ENCODE measurements at regions not wholly inside any gene's neighbourhood (a gene's known extent, or its start where the extent isn't known, plus 50 kb on each side); places are given as distances from the start of the nearest gene placed in this dataset.

- no peak for DNase-seq (ENCODE audit: low spot score)
Measured at GRCh38 chr2:37837628-37838328, 87.3 kb upstream of the RMDN2 start.

GRCh38 chr2:37838541-37839167 lies 86.4 kb upstream of the RMDN2 start:
- no peak for DNase-seq (ENCODE audit: low spot score)

- no peak for DNase-seq (ENCODE audit: low spot score)
Measured at GRCh38 chr2:37839991-37840390, 85.1 kb upstream of the RMDN2 start.

- DNase-seq (ENCODE audit: low spot score), result no peak
Measured at GRCh38 chr2:37842732-37843440, 82.2 kb upstream of the RMDN2 start.

GRCh38 chr2:37843556-37843955 lies 81.5 kb upstream of the RMDN2 start:
- no peak for DNase-seq (ENCODE audit: low spot score)

- no peak for DNase-seq (ENCODE audit: low spot score)
Measured at GRCh38 chr2:37846207-37846606, 78.9 kb upstream of the RMDN2 start.

GRCh38 chr2:37847792-37848191 lies 77.3 kb upstream of the RMDN2 start:
- no peak for DNase-seq (ENCODE audit: low spot score)

GRCh38 chr2:37848451-37848850 lies 76.6 kb upstream of the RMDN2 start:
- DNase-seq (ENCODE audit: low spot score), result no peak

- DNase-seq (ENCODE audit: low spot score), result no peak
Measured at GRCh38 chr2:37849911-37850310, 75.2 kb upstream of the RMDN2 start.

GRCh38 chr2:37851428-37851827 lies 73.7 kb upstream of the RMDN2 start:
- DNase-seq (ENCODE audit: low spot score), result no peak

GRCh38 chr2:37851828-37852584 lies 73.1 kb upstream of the RMDN2 start:
- DNase-seq (ENCODE audit: low spot score), result no peak

GRCh38 chr2:37852585-37853014 lies 72.5 kb upstream of the RMDN2 start:
- DNase-seq (ENCODE audit: low spot score), result no peak

- DNase-seq (ENCODE audit: low spot score), result no peak
Measured at GRCh38 chr2:37854676-37855282, 70.3 kb upstream of the RMDN2 start.

- no peak for DNase-seq (ENCODE audit: low spot score)
Measured at GRCh38 chr2:37855283-37856041, 69.6 kb upstream of the RMDN2 start.

- DNase-seq (ENCODE audit: low spot score), result no peak
Measured at GRCh38 chr2:37856101-37856751, 68.9 kb upstream of the RMDN2 start.

GRCh38 chr2:37857575-37858399 lies 67.3 kb upstream of the RMDN2 start:
- no peak for DNase-seq (ENCODE audit: low spot score)

- DNase-seq (ENCODE audit: low spot score), result no peak
Measured at GRCh38 chr2:37858400-37858711, 66.7 kb upstream of the RMDN2 start.

- no peak for DNase-seq (ENCODE audit: low spot score)
Measured at GRCh38 chr2:37858725-37859267, 66.3 kb upstream of the RMDN2 start.

GRCh38 chr2:37862620-37863019 lies 62.5 kb upstream of the RMDN2 start:
- no peak for DNase-seq (ENCODE audit: low spot score)

GRCh38 chr2:37864217-37864616 lies 60.9 kb upstream of the RMDN2 start:
- no peak for DNase-seq (ENCODE audit: low spot score)

All from cerebellar cortex (tissue), 1 donor.